ENCODE measurements at regions not wholly inside any gene's neighbourhood (a gene's known extent, or its start where the extent isn't known, plus 50 kb on each side); places are given as distances from the start of the nearest gene placed in this dataset.

DNA sequence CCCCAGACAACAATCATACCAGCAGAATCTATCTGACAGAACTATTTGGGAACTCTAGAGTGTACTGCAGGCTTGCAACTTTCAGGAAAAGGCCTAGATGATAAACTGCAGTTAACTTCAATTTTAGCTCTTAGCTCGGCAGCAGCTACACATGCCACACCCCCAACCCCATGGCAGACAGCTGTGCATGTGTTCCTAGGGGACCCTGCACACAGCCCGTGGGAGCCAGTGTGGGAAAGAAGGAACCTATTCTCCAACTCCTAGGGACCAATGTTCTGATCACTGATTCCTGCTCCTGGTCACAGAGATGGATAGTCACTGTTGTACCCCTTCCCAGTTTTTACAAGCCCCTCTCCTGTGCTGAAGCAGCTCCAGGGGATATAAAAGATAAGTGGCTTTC, 179.6 kb downstream of the DRD1 start:
- Histone ChIP-seq H3K4me1 (no peaks in the 10 kb centered on the region), H3K27me3 (no peaks in the 10 kb centered on the region), H3K36me3 (no peaks in the 10 kb centered on the region), H3K27ac (no peak overlapping the region), H3K4me3 (no peak overlapping the region), H3K9me3 (peaks cover 0 to 3% (median 0%) of the 10 kb centered on the region in 4 donors)
- intact Hi-C loops (cut with DNase I), result no loop called here
- no peak for DNase-seq
- TF ChIP-seq, protein P1, sequence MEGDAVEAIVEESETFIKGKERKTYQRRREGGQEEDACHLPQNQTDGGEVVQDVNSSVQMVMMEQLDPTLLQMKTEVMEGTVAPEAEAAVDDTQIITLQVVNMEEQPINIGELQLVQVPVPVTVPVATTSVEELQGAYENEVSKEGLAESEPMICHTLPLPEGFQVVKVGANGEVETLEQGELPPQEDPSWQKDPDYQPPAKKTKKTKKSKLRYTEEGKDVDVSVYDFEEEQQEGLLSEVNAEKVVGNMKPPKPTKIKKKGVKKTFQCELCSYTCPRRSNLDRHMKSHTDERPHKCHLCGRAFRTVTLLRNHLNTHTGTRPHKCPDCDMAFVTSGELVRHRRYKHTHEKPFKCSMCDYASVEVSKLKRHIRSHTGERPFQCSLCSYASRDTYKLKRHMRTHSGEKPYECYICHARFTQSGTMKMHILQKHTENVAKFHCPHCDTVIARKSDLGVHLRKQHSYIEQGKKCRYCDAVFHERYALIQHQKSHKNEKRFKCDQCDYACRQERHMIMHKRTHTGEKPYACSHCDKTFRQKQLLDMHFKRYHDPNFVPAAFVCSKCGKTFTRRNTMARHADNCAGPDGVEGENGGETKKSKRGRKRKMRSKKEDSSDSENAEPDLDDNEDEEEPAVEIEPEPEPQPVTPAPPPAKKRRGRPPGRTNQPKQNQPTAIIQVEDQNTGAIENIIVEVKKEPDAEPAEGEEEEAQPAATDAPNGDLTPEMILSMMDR (IDR thresholded peaks at IDR 0.05), result no peak
- TF ChIP-seq EP300 (IDR thresholded peaks at IDR 0.05), result no peak
- TF ChIP-seq POLR2AphosphoS5 (IDR thresholded peaks at IDR 0.05), result no peak
- TF ChIP-seq POLR2A (IDR thresholded peaks at IDR 0.05), result no peak
- 50 to 57% methylated on average over 2 of the region's 2 CpGs for WGBS, 2 donors

DNA sequence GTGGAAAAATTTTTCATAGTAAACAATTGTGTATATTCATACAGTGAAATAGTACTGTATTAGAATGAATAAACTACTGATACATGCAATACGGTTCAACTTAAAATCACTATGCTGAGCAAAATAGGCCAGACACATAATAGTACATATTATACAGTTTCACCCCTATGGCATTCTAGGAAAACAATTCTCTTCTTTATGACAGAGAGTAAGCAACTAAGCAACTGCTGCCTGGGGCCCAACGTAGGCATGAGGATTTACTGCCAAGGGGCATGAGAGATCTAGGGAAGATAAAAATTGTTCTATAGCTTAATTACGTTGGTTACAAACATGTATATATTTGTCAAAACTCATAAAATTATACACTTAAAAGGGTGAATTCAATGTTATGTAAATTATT, 180.2 kb downstream of the DRD1 start:
- WGBS, 2 donors, result 85 to 87% methylated on average over 3 of the region's 3 CpGs
- peaks cover 0 to 3% (median 0%) of the 10 kb centered on the region in 4 donors for H3K9me3 ChIP-seq
- H3K4me1 ChIP-seq, result no peaks in the 10 kb centered on the region
- H3K4me3 ChIP-seq, result no peak overlapping the region
- intact Hi-C loops (cut with DNase I), result no loop called here
- DNase-seq, result no peak
- H3K36me3 ChIP-seq, result no peaks in the 10 kb centered on the region
- H3K27ac ChIP-seq, result no peak overlapping the region
- no peaks in the 10 kb centered on the region for H3K27me3 ChIP-seq
- TF ChIP-seq, protein P1 (IDR thresholded peaks at IDR 0.05), result no peak
- TF ChIP-seq EP300 (IDR thresholded peaks at IDR 0.05), result no peak
- no peak for TF ChIP-seq POLR2AphosphoS5 (IDR thresholded peaks at IDR 0.05)
- TF ChIP-seq POLR2A (IDR thresholded peaks at IDR 0.05), result no peak

DNA sequence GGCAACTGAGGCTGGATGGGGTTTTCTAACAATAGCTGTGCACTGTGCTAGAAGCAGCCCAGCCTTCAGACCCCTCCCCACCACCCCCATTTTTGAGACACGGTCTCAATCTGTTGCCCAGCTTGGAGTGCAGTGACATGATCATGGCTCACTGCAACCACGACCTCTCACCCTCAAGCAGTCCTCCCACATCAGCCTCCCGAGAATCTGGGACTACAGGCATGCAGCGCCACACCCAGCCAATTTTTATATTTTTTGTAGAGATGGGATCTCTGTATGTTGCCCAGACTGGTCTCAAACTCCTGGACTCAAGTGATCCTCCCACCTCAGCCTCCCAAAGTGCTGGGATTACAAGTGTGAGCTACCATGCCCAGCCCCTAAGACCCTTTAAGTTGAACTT, 182.5 kb downstream of the DRD1 start:
- no peak for TF ChIP-seq POLR2AphosphoS5 (IDR thresholded peaks at IDR 0.05)
- no peak for TF ChIP-seq EP300 (IDR thresholded peaks at IDR 0.05)
- no peak for TF ChIP-seq POLR2A (IDR thresholded peaks at IDR 0.05)
- TF ChIP-seq, protein P1 (IDR thresholded peaks at IDR 0.05), result no peak
- Histone ChIP-seq H3K9me3 (no peaks in the 10 kb centered on the region), H3K36me3 (no peaks in the 10 kb centered on the region), H3K4me3 (no peak overlapping the region), H3K27me3 (no peaks in the 10 kb centered on the region), H3K27ac (no peak overlapping the region), H3K4me1 (no peaks in the 10 kb centered on the region)
- no peak for DNase-seq
- WGBS, 2 donors, result 79 to 81% methylated on average over 4 of the region's 4 CpGs
- intact Hi-C loops (cut with DNase I), result no loop called here

DNA sequence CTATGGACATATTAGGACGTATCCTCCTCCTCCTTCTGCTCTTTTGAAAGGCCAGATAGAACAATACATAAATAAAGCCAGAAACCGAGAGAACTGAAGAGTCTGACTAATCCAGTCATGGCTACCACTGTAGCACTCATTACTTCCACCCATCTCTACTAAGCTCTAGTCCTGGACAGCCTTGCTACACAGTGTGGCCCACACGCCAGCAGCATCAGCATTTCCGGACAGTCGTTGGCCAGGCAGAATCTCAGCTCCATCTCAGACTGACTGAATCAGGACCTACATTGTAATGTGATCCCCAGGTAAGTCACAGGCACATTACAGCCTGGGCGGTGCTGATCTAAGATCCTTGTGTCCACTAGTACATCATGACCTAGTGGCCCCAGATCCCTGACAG, 182.9 kb downstream of the DRD1 start:
- intact Hi-C loops (cut with DNase I), result no loop called here
- Histone ChIP-seq H3K9me3 (no peaks in the 10 kb centered on the region), H3K27ac (no peak overlapping the region), H3K4me1 (no peaks in the 10 kb centered on the region), H3K4me3 (no peak overlapping the region), H3K36me3 (no peaks in the 10 kb centered on the region), H3K27me3 (no peaks in the 10 kb centered on the region)
- no peak for TF ChIP-seq POLR2AphosphoS5 (IDR thresholded peaks at IDR 0.05)
- WGBS, 2 donors, result 78 to 85% methylated on average over 6 of the region's 6 CpGs
- no peak for DNase-seq

DNA sequence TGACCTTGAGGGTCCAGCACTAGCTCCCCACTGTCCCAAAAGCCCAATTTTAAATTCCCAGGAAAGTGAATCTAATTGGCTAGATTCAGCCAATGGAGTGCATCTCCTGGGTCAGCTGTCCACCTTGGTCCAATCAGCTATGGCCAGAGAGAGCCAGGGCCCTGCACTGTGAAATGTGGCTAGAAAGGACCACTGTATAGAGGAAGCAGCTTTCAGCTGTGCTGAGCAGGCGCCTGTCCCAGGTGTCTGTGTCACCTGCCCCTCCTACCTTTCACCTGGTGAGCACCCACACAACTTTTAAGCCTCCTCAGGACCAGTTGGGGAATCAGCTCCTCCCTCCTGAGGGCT, 186.2 kb downstream of the DRD1 start:
- no peak for DNase-seq
- H3K9me3 ChIP-seq, result no peaks in the 10 kb centered on the region
- H3K27ac ChIP-seq, result no peak overlapping the region
- H3K4me1 ChIP-seq, result peaks cover 0 to 18% (median 7%) of the 10 kb centered on the region in 4 donors
- H3K4me3 ChIP-seq, result no peak overlapping the region
- no peaks in the 10 kb centered on the region for H3K36me3 ChIP-seq
- no peak for TF ChIP-seq POLR2A (IDR thresholded peaks at IDR 0.05)
- no peak for TF ChIP-seq EP300 (IDR thresholded peaks at IDR 0.05)
- TF ChIP-seq, protein P1 (IDR thresholded peaks at IDR 0.05), result no peak
- no peak for TF ChIP-seq POLR2AphosphoS5 (IDR thresholded peaks at IDR 0.05)
- WGBS, 2 donors, result 77 to 90% methylated on average over 1 of the region's 1 CpG
- intact Hi-C loops (cut with DNase I), result no loop called here
- no peaks in the 10 kb centered on the region for H3K27me3 ChIP-seq

Data from sigmoid colon (tissue), 6 donors.